HCT116 (cell line): ENCODE measurements at regions not wholly inside any gene's neighbourhood (a gene's known extent, or its start where the extent isn't known, plus 50 kb on each side); places are given as distances from the start of the nearest gene placed in this dataset.
A peak's percentile ranks its signal among the peaks of the same experiment; 100 is the strongest.

Source experiments
- ATAC-seq: fragments of 200-7000 bp; cut with Tn5 transposase; 2 replicates; pipeline ENCODE4 v1.9.1; 2020; ENCODE audit warnings: mild to moderate bottlenecking, moderate library complexity
- BruUV-seq: library from RNA; stranded (reverse); fragments of 400-500 nt; replicated peaks from 2 replicates; lab custom pipeline; 2021; lab: Mats Ljungman, UMichigan
- CTCF ChIA-PET: fragments of 300-600 bp; sonication (Branson Sonifier 250); formaldehyde crosslinking; loops from one replicate; lab custom pipeline; 2021; ENCODE audit warnings: antibody characterized with exemption; lab: Charles Lee
- POLR2A ChIA-PET: fragments of 300-600, 350-600 bp; sonication (Branson Sonifier 250); formaldehyde crosslinking; loops from one replicate; lab custom pipeline; 2021; ENCODE audit warnings: antibody characterized with exemption; lab: Charles Lee
- RAD21 ChIA-PET, 2 experiments: fragments of 300-600 bp; sonication (Branson Sonifier 250); formaldehyde crosslinking; loops; one replicate each; lab custom pipeline; 2023; ENCODE audit warnings: low total read pairs in 2 of 2; ENCODE audit not compliant: uncharacterized antibody in 2 of 2, unreplicated experiment in 2 of 2, low non-redundant PET in 1 of 2; lab: Charles Lee
- DNase-seq: peaks from one replicate; pipeline ENCODE4 v3.0.0-alpha.2; 2010; ENCODE audit warnings: low read depth, low spot score
- H2AFZ ChIP-seq: fragments of 200-600 bp; shearing (Covaris generic), sonication (generic); 2 replicates; pipeline ENCODE4 v1.6.1; 2017; ENCODE audit warnings: low read depth, mixed run types, mixed read lengths, antibody characterized with exemption, low read length; ENCODE audit not compliant: poor library complexity, severe bottlenecking
- H3K27ac ChIP-seq: 2 replicates; pipeline ENCODE4 v1.5.1; 2012; ENCODE audit warnings: low read depth, low read length
- H3K27me3 ChIP-seq: fragments of 200-600 bp; sonication (generic); 2 replicates; pipeline ENCODE4 v1.6.1; 2016; ENCODE audit warnings: mixed run types, low read length, mixed read lengths; ENCODE audit not compliant: insufficient read depth
- H3K36me3 ChIP-seq, 2 experiments: fragments of 200-500 bp in 1 of 2; fragments of 200-600 bp in 1 of 2; sonication (Bioruptor generic) in 1 of 2; sonication (generic) in 1 of 2; 2 replicates each; pipeline versions ENCODE4 v1.5.1 to v1.6.1; 2014 to 2016; ENCODE audit warnings: low read length in 2 of 2, inconsistent platforms in 1 of 2, mixed read lengths in 1 of 2, mixed run types in 1 of 2; ENCODE audit not compliant: insufficient read depth in 2 of 2, control insufficient read depth in 1 of 2
- H3K4me1 ChIP-seq, 2 experiments: fragments of 200-600 bp in 1 of 2; sonication (generic) in 1 of 2; 2 replicates each; pipeline versions ENCODE4 v1.5.1 to v1.6.1; 2012 to 2017; ENCODE audit warnings: low read length in 2 of 2, inconsistent platforms in 1 of 2, mild to moderate bottlenecking in 1 of 2, mixed read lengths in 1 of 2, mixed run types in 1 of 2, moderate library complexity in 1 of 2; ENCODE audit not compliant: insufficient read depth in 2 of 2, control insufficient read depth in 1 of 2
- H3K4me2 ChIP-seq: fragments of 200-600 bp; sonication (generic); 2 replicates; pipeline ENCODE4 v1.6.1; 2017; ENCODE audit warnings: mixed run types, low read length, mixed read lengths
- H3K4me3 ChIP-seq, 2 experiments: fragments of 200-600 bp in 1 of 2; sonication (generic) in 1 of 2; replicated peaks in 1 of 2; 2 replicates each; pipeline ENCODE4 v1.5.1; 2011 to 2016; ENCODE audit warnings: low read length in 2 of 2, control low read depth in 1 of 2, low read depth in 1 of 2, mild to moderate bottlenecking in 1 of 2, mixed read lengths in 1 of 2, mixed run types in 1 of 2
- H3K79me2 ChIP-seq: fragments of 200-600 bp; sonication (generic); 2 replicates; pipeline ENCODE4 v1.6.1; 2017; ENCODE audit warnings: mild to moderate bottlenecking, mixed run types, low read length, moderate library complexity, mixed read lengths; ENCODE audit not compliant: insufficient read depth
- H3K9ac ChIP-seq: fragments of 200-600 bp; sonication (generic); 2 replicates; pipeline ENCODE4 v1.6.1; 2016; ENCODE audit warnings: low read length, mixed read lengths
- H3K9me2 ChIP-seq: fragments of 200-600 bp; sonication (generic), shearing (Covaris generic); 2 replicates; pipeline ENCODE4 v1.6.1; 2017; ENCODE audit warnings: mixed run types, mild to moderate bottlenecking, moderate library complexity; ENCODE audit not compliant: insufficient read depth
- H3K9me3 ChIP-seq, 2 experiments: fragments of 200-500 bp in 1 of 2; fragments of 200-600 bp in 1 of 2; sonication (Bioruptor generic) in 1 of 2; sonication (generic) in 1 of 2; 2 replicates each; pipeline ENCODE4 v1.6.1; 2014 to 2017; ENCODE audit warnings: low read length in 2 of 2, mixed read lengths in 2 of 2, inconsistent platforms in 1 of 2, low read depth in 1 of 2, mild to moderate bottlenecking in 1 of 2, mixed run types in 1 of 2, moderate library complexity in 1 of 2; ENCODE audit not compliant: control insufficient read depth in 1 of 2, insufficient read depth in 1 of 2
- H4K20me1 ChIP-seq: fragments of 200-600 bp; sonication (generic), shearing (Covaris generic); 2 replicates; pipeline ENCODE4 v1.6.1; 2017; ENCODE audit warnings: mixed run types, mild to moderate bottlenecking, moderate library complexity; ENCODE audit not compliant: insufficient read depth
- CEBPB ChIP-seq: IDR thresholded peaks from 2 replicates; pipeline ENCODE4 v1.6.1; 2012; ENCODE audit warnings: low read depth
- EZH2phosphoT487 ChIP-seq: fragments of 200-600 bp; IDR thresholded peaks from 2 replicates; pipeline ENCODE4 v1.6.1; 2018; ENCODE audit warnings: antibody characterized with exemption, borderline replicate concordance
- JUND ChIP-seq: IDR thresholded peaks from 2 replicates; pipeline ENCODE4 v1.6.1; 2012
- SP1 ChIP-seq: IDR thresholded peaks from 2 replicates; pipeline ENCODE4 v1.6.1; 2012; ENCODE audit warnings: low read depth
- TCF7L2 ChIP-seq: IDR thresholded peaks from 2 replicates; pipeline ENCODE4 v1.7.0; 2011; ENCODE audit warnings: borderline replicate concordance, inconsistent platforms; ENCODE audit not compliant: insufficient read depth, insufficient read length; ENCODE audit errors: extremely low read depth
- intact Hi-C: fragments of 100-400 bp; cut with micrococcal nuclease; formaldehyde crosslinking; loops from 2 replicates; pipeline ENCODE4 v1.10.0; 2022
- TF ChIP-seq, protein P1 (sequence below), 3 experiments: fragments of 200-600 bp in 1 of 3; sonication (generic) in 1 of 3; IDR thresholded peaks in 2 of 3; conservative IDR thresholded peaks in 1 of 3; 2 replicates each; pipeline ENCODE4 v1.5.1; 2012 to 2017; ENCODE audit warnings: low read depth in 2 of 3, low read length in 2 of 3, antibody characterized with exemption in 1 of 3, borderline replicate concordance in 1 of 3, control low read depth in 1 of 3, mild to moderate bottlenecking in 1 of 3, mixed read lengths in 1 of 3, mixed run types in 1 of 3, moderate library complexity in 1 of 3; ENCODE audit not compliant: insufficient read depth in 1 of 3

DNA sequence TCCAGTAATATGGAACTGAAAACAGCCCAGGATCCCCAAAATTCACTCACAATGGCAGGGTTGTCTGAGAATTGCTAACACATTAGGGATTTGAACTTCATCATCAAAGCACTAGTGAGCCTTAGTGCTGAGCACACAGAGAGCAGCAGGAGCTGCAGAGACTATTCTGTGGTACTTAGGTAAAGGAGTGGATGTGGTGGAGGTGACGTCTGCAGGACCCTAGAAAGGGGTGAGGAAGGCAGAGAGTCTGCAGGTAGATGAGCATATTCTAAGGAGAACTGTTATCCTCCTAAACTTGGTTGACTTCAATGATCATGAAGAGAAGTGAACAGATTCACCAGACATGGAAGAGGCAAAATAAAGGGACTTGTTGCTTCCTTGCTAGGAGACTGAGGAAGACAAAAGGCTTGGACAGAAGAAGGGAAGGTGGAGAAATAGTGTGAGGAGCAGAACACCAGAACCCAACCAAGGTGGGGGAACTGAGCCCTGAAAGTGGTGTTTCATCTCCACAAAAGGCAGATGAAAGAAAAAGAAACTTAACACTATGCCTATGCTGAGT is 1164.0 kb downstream of the TMEM121 start (continued):
- no peak for TF ChIP-seq TCF7L2
- no peak for TF ChIP-seq CEBPB
- no peak for TF ChIP-seq EZH2phosphoT487
- no peak for TF ChIP-seq SP1
- TF ChIP-seq, all 23 proteins: peak for 0

DNA sequence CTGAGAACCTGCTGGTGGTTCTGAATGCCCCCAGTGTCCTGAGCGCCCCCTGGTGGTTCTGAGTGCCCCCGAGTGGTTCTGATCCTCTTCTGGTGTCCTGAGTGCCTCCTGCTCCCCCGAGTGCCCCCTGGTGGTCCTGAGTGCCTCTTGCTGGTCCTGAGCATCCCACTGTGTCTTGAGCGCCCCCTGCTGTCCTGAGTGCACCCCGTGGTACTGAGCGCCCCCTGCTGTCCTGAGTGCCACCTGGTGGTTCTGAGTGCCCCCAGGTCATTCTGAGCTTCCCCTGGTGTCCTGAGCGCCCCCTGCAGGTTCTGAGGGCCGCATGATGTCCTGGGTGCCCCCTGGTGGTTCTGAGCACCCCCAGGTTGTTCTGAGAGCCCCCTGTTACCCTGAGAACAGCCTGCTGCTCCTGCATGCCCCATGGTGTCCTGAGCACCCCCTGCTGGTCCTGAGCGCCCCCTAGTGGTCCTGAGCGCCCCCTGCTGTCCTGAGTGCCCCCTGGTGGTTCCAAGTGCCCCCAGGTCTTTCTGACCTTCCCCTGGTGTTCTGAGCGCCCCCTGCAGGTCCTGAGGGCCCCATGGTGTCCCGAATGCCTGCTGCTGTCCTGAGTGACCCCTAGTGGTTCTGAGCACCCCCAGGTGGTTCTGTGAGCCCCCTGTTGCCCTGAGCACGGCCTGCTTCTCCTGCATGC is 1165.4 kb downstream of the TMEM121 start:
- ChIA-PET CTCF (no interaction called here), POLR2A (no interaction called here), RAD21 (no interaction called here)
- Histone ChIP-seq H3K27me3 (no peaks in the 10 kb centered on the region), H3K79me2 (no peaks in the 10 kb centered on the region), H3K9me3 (peaks cover 0 to 18% of the 10 kb centered on the region in 2 experiments; a peak in 2 of 4 replicates), H3K36me3 (no peaks in the 10 kb centered on the region), H2AFZ (no peak overlapping the region), H3K4me1 (no peaks in the 10 kb centered on the region), H4K20me1 (no peaks in the 10 kb centered on the region), H3K9ac (no peak overlapping the region), H3K27ac (no peak overlapping the region), H3K9me2 (no peaks in the 10 kb centered on the region), H3K4me3 (no peak overlapping the region), H3K4me2 (no peak overlapping the region)
- intact Hi-C loops, result no loop called here
- ATAC-seq (no peak), DNase-seq (no peak)
- BruUV-seq, result no TSS peak
- TF ChIP-seq, protein P1, sequence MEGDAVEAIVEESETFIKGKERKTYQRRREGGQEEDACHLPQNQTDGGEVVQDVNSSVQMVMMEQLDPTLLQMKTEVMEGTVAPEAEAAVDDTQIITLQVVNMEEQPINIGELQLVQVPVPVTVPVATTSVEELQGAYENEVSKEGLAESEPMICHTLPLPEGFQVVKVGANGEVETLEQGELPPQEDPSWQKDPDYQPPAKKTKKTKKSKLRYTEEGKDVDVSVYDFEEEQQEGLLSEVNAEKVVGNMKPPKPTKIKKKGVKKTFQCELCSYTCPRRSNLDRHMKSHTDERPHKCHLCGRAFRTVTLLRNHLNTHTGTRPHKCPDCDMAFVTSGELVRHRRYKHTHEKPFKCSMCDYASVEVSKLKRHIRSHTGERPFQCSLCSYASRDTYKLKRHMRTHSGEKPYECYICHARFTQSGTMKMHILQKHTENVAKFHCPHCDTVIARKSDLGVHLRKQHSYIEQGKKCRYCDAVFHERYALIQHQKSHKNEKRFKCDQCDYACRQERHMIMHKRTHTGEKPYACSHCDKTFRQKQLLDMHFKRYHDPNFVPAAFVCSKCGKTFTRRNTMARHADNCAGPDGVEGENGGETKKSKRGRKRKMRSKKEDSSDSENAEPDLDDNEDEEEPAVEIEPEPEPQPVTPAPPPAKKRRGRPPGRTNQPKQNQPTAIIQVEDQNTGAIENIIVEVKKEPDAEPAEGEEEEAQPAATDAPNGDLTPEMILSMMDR (IDR thresholded peaks at IDR 0.05 in 2 of 3, conservative IDR thresholded peaks at IDR 0.05 in 1 of 3; ENCODE audit: borderline replicate concordance in 1 of 3, insufficient read depth in 1 of 3, low read depth in 2 of 3, low read length in 2 of 3), result peak; percentile 36 to 64 (median 37); a peak in 4 of 6 replicates
- no peak for TF ChIP-seq JUND
